Activated naive CD4-positive, alpha-beta T cell treated with anti-CD3 and anti-CD28 coated beads, Interleukin-2, amount 50 U/mL, for 72 hours (primary cell): ENCODE measurements at regions not wholly inside any gene's neighbourhood (a gene's known extent, or its start where the extent isn't known, plus 50 kb on each side); places are given as distances from the start of the nearest gene placed in this dataset.

ENCODE experiments used
- ATAC-seq, 2 donors: fragments of 150-1000 bp; cut with Tn5 transposase; 2 replicates each; pipeline ENCODE4 v1.10.0; 2021; ENCODE audit warnings: mild to moderate bottlenecking in 2 of 2, moderate library complexity in 2 of 2
- DNase-seq, 2 donors: peaks; one replicate each; pipeline ENCODE4 v3.0.0; 2021 to 2022; ENCODE audit warnings: low spot score in 2 of 2
- H3K27ac Mint-ChIP-seq, 2 donors: one replicate each; pipeline ENCODE4 v1.8.0; 2022; ENCODE audit warnings: mild to moderate bottlenecking in 2 of 2, mixed read lengths in 2 of 2
- H3K36me3 Mint-ChIP-seq, 2 donors: one replicate each; pipeline ENCODE4 v1.8.0; 2022; ENCODE audit warnings: mixed read lengths in 2 of 2
- H3K9me3 Mint-ChIP-seq, 2 donors: one replicate each; pipeline ENCODE4 v1.8.0; 2022; ENCODE audit warnings: mixed read lengths in 2 of 2

GRCh38 chr3:76724706-76725105, 315.2 kb upstream of the ROBO2 start:
- Mint-ChIP-seq H3K27ac (no peak overlapping the region), H3K9me3 (peaks cover 8 to 15% of the 10 kb centered on the region in 2 donors), H3K36me3 (no peaks in the 10 kb centered on the region)
- no peak for ATAC-seq
- DNase-seq: no peak

GRCh38 chr3:76726034-76726433, 313.9 kb upstream of the ROBO2 start:
- no peak for ATAC-seq
- peaks cover 8 to 15% of the 10 kb centered on the region in 2 donors for H3K9me3 Mint-ChIP-seq
- H3K36me3 Mint-ChIP-seq: no peaks in the 10 kb centered on the region
- no peak for DNase-seq
- no peak overlapping the region for H3K27ac Mint-ChIP-seq

GRCh38 chr3:76728426-76728825, 311.5 kb upstream of the ROBO2 start:
- no peak for ATAC-seq
- DNase-seq: no peak
- Mint-ChIP-seq H3K9me3 (peaks cover 16 to 29% of the 10 kb centered on the region in 2 donors), H3K27ac (no peak overlapping the region), H3K36me3 (no peaks in the 10 kb centered on the region)

GRCh38 chr3:76731471-76731870, 308.4 kb upstream of the ROBO2 start:
- Mint-ChIP-seq H3K9me3 (peaks cover 18 to 28% of the 10 kb centered on the region in 2 donors), H3K36me3 (peaks cover 0 to 5% of the 10 kb centered on the region in 2 donors), H3K27ac (no peak overlapping the region)
- ATAC-seq (no peak), DNase-seq (no peak)

- Mint-ChIP-seq H3K27ac (no peak overlapping the region), H3K9me3 (peaks cover 19 to 24% of the 10 kb centered on the region in 2 donors), H3K36me3 (peaks cover 0 to 5% of the 10 kb centered on the region in 2 donors)
- ATAC-seq (no peak), DNase-seq (no peak)
Observed at GRCh38 chr3:76733073-76733759, 306.7 kb upstream of the ROBO2 start.

- Mint-ChIP-seq H3K27ac (no peak overlapping the region), H3K9me3 (peaks cover 26 to 27% of the 10 kb centered on the region in 2 donors), H3K36me3 (peaks cover 0 to 10% of the 10 kb centered on the region in 2 donors)
- no peak for ATAC-seq
- no peak for DNase-seq
Observed at GRCh38 chr3:76735152-76735551, 304.7 kb upstream of the ROBO2 start.

GRCh38 chr3:76753599-76753998, 286.3 kb upstream of the ROBO2 start:
- ATAC-seq: no peak
- Mint-ChIP-seq H3K36me3 (peaks cover 0 to 8% of the 10 kb centered on the region in 2 donors), H3K9me3 (peaks cover 5 to 9% of the 10 kb centered on the region in 2 donors), H3K27ac (no peak overlapping the region)
- no peak for DNase-seq

- ATAC-seq (no peak), DNase-seq (no peak)
- Mint-ChIP-seq H3K27ac (no peak overlapping the region), H3K36me3 (peaks cover 0 to 8% of the 10 kb centered on the region in 2 donors), H3K9me3 (peaks cover 9% of the 10 kb centered on the region in 2 donors)
Observed at GRCh38 chr3:76754247-76754646, 285.7 kb upstream of the ROBO2 start.

GRCh38 chr3:76756577-76756976, 283.3 kb upstream of the ROBO2 start:
- Mint-ChIP-seq H3K27ac (no peak overlapping the region), H3K36me3 (no peaks in the 10 kb centered on the region), H3K9me3 (peaks cover 8 to 9% of the 10 kb centered on the region in 2 donors)
- no peak for ATAC-seq
- no peak for DNase-seq

GRCh38 chr3:76760336-76760735, 279.6 kb upstream of the ROBO2 start:
- no peak overlapping the region for H3K27ac Mint-ChIP-seq
- ATAC-seq (no peak), DNase-seq (no peak)
- H3K9me3 Mint-ChIP-seq: peaks cover 8 to 13% of the 10 kb centered on the region in 2 donors
- H3K36me3 Mint-ChIP-seq: no peaks in the 10 kb centered on the region

GRCh38 chr3:76765511-76765910, 274.4 kb upstream of the ROBO2 start:
- Mint-ChIP-seq H3K27ac (no peak overlapping the region), H3K9me3 (peaks cover 10 to 20% of the 10 kb centered on the region in 2 donors), H3K36me3 (no peaks in the 10 kb centered on the region)
- no peak for ATAC-seq
- no peak for DNase-seq

- H3K9me3 Mint-ChIP-seq: peaks cover 10 to 20% of the 10 kb centered on the region in 2 donors
- DNase-seq: no peak
- ATAC-seq: no peak
Observed at GRCh38 chr3:76768912-76769311, 271.0 kb upstream of the ROBO2 start.

GRCh38 chr3:76776927-76777326, 263.0 kb upstream of the ROBO2 start:
- DNase-seq: no peak
- Mint-ChIP-seq H3K27ac (no peak overlapping the region), H3K36me3 (no peaks in the 10 kb centered on the region), H3K9me3 (peaks cover 10 to 20% of the 10 kb centered on the region in 2 donors)
- no peak for ATAC-seq

More at GRCh38 chr3:76768912-76769311, 271.0 kb upstream of the ROBO2 start:
- Mint-ChIP-seq H3K27ac (no peak overlapping the region), H3K36me3 (no peaks in the 10 kb centered on the region)

GRCh38 chr3:76788206-76788605, 251.7 kb upstream of the ROBO2 start:
- no peak for DNase-seq
- H3K36me3 Mint-ChIP-seq: peaks cover 0 to 4% of the 10 kb centered on the region in 2 donors
- no peak overlapping the region for H3K27ac Mint-ChIP-seq
- ATAC-seq: no peak
- H3K9me3 Mint-ChIP-seq: peaks cover 15 to 20% of the 10 kb centered on the region in 2 donors

- DNase-seq: no peak
- ATAC-seq: no peak
- Mint-ChIP-seq H3K27ac (no peak overlapping the region), H3K36me3 (peaks cover 0 to 4% of the 10 kb centered on the region in 2 donors), H3K9me3 (peaks cover 13 to 19% of the 10 kb centered on the region in 2 donors)
Observed at GRCh38 chr3:76789237-76789636, 250.7 kb upstream of the ROBO2 start.

GRCh38 chr3:76811418-76811817, 228.5 kb upstream of the ROBO2 start:
- no peaks in the 10 kb centered on the region for H3K36me3 Mint-ChIP-seq
- H3K9me3 Mint-ChIP-seq: peaks cover 15 to 32% of the 10 kb centered on the region in 2 donors
- no peak for DNase-seq
- ATAC-seq: no peak
- no peak overlapping the region for H3K27ac Mint-ChIP-seq

- H3K36me3 Mint-ChIP-seq: peaks cover 0 to 2% of the 10 kb centered on the region in 2 donors
- H3K9me3 Mint-ChIP-seq: peaks cover 14 to 30% of the 10 kb centered on the region in 2 donors
- no peak for ATAC-seq
- H3K27ac Mint-ChIP-seq: no peak overlapping the region
- no peak for DNase-seq
Observed at GRCh38 chr3:76812649-76813242, 227.2 kb upstream of the ROBO2 start.

- H3K36me3 Mint-ChIP-seq: peaks cover 0 to 10% of the 10 kb centered on the region in 2 donors
- DNase-seq (no peak), ATAC-seq (no peak)
- no peak overlapping the region for H3K27ac Mint-ChIP-seq
- H3K9me3 Mint-ChIP-seq: peaks cover 19 to 22% of the 10 kb centered on the region in 2 donors
Observed at GRCh38 chr3:76815561-76815960, 224.3 kb upstream of the ROBO2 start.
